Fibroblast of lung (primary cell): ENCODE measurements at regions not wholly inside any gene's neighbourhood (a gene's known extent, or its start where the extent isn't known, plus 50 kb on each side); places are given as distances from the start of the nearest gene placed in this dataset.

ENCODE experiments used
- DNase-seq, 2 donors: peaks; one replicate each; pipeline versions ENCODE4 v3.0.0 to v3.0.0-alpha.2; 2010; ENCODE audit warnings: low read depth in 2 of 2
- H2AFZ ChIP-seq: 2 replicates; pipeline ENCODE4 v1.5.1; 2012; ENCODE audit warnings: low read length, control low read depth, inconsistent platforms
- H3K27ac ChIP-seq: 2 replicates; pipeline ENCODE4 v1.5.1; 2011; ENCODE audit warnings: low read length, control low read depth; ENCODE audit not compliant: insufficient read depth
- H3K27me3 ChIP-seq: 2 replicates; pipeline ENCODE4 v1.5.1; 2011; ENCODE audit warnings: mild to moderate bottlenecking, low read length; ENCODE audit not compliant: control insufficient read depth, insufficient read depth
- H3K36me3 ChIP-seq: 2 replicates; pipeline ENCODE4 v1.5.1; 2011; ENCODE audit warnings: low read length; ENCODE audit not compliant: control insufficient read depth, insufficient read depth
- H3K4me1 ChIP-seq: 2 replicates; pipeline ENCODE4 v1.5.1; 2011; ENCODE audit warnings: low read length; ENCODE audit not compliant: control insufficient read depth, insufficient read depth; ENCODE audit errors: extremely low read depth
- H3K4me2 ChIP-seq: 2 replicates; pipeline ENCODE4 v1.5.1; 2011; ENCODE audit warnings: low read length, control low read depth; ENCODE audit not compliant: insufficient read depth; ENCODE audit errors: extremely low read depth
- H3K4me3 ChIP-seq, 4 experiments: fragments of 200-600 bp in 1 of 4; sonication (generic) in 1 of 4; replicated peaks in 1 of 4; 2 replicates each; pipeline ENCODE4 v1.5.1; 2011 to 2016; ENCODE audit warnings: low read length in 4 of 4, low read depth in 3 of 4, mild to moderate bottlenecking in 3 of 4, control low read depth in 2 of 4, inconsistent platforms in 1 of 4, mixed read lengths in 1 of 4; ENCODE audit not compliant: insufficient read depth in 1 of 4; ENCODE audit errors: control extremely low read depth in 1 of 4
- H3K79me2 ChIP-seq: 2 replicates; pipeline ENCODE4 v1.5.1; 2012; ENCODE audit warnings: mild to moderate bottlenecking, low read length, inconsistent platforms; ENCODE audit not compliant: control insufficient read depth, insufficient read depth
- H3K9ac ChIP-seq: 2 replicates; pipeline ENCODE4 v1.5.1; 2011; ENCODE audit warnings: mild to moderate bottlenecking, low read length, control low read depth; ENCODE audit not compliant: insufficient read depth
- H3K9me3 ChIP-seq: 2 replicates; pipeline ENCODE4 v1.5.1; 2012; ENCODE audit warnings: low read depth, low read length; ENCODE audit not compliant: control insufficient read depth, insufficient read depth
- H4K20me1 ChIP-seq: 2 replicates; pipeline ENCODE4 v1.5.1; 2011; ENCODE audit warnings: low read length; ENCODE audit not compliant: control insufficient read depth, insufficient read depth; ENCODE audit errors: extremely low read depth
- EZH2 ChIP-seq: IDR thresholded peaks from 2 replicates; pipeline ENCODE4 v1.5.1; 2012; ENCODE audit warnings: low read length, control low read depth, mild to moderate bottlenecking; ENCODE audit errors: missing control alignments
- TF ChIP-seq, protein P1 (sequence below), 2 donors: IDR thresholded peaks in 1 of 2; conservative IDR thresholded peaks in 1 of 2; 1 replicate in 1 of 2; 2 replicates in 1 of 2; pipeline ENCODE4 v1.5.1; 2011 to 2012; ENCODE audit warnings: low read length in 2 of 2, control low read depth in 1 of 2, inconsistent platforms in 1 of 2, low read depth in 1 of 2, mild to moderate bottlenecking in 1 of 2

DNA sequence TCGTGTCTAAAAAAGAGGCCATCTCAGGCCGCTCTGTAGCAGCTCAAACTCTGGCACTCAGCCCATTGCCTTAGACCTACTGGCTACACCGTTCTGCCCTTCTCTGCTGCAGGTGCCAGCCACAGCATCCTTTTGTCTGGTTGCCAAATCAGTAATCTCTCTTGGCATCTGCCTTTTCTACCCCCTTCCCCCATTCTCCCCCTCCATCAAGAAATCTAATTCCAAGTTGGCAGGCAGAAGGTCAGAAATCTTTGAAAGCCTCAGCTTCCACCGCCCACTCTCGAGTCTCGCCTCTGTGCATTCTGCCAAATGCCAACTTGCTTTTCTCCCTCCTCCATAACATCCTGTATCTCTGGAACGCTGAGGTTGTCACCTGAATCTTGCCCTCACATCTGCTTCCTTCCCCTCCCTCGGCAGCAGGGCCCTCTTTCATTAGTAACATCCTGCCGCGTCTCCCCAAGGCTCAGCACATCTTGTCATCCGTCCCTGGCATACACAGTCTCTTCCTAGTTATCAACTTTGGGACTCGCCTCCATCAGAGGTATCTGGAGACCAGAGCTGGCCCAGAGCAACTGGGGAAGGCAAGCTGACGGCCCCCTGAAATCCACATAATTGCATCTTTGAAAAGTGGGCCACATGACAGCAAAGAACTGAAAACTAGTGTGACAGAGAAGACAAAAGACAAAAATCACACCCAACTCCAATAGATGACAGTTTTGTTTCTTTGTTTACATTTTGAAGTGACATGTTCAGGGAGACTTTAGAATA is 312.0 kb upstream of the CCDC54 start:
- Histone ChIP-seq H3K27ac (no peak overlapping the region), H3K9ac (no peak overlapping the region), H3K9me3 (no peaks in the 10 kb centered on the region), H4K20me1 (no peaks in the 10 kb centered on the region), H3K4me3 (no peak overlapping the region), H2AFZ (no peak overlapping the region), H3K36me3 (no peaks in the 10 kb centered on the region), H3K79me2 (no peaks in the 10 kb centered on the region), H3K4me2 (no peak overlapping the region), H3K4me1 (peaks cover 3% of the 10 kb centered on the region), H3K27me3 (no peaks in the 10 kb centered on the region)
- TF ChIP-seq, protein P1, sequence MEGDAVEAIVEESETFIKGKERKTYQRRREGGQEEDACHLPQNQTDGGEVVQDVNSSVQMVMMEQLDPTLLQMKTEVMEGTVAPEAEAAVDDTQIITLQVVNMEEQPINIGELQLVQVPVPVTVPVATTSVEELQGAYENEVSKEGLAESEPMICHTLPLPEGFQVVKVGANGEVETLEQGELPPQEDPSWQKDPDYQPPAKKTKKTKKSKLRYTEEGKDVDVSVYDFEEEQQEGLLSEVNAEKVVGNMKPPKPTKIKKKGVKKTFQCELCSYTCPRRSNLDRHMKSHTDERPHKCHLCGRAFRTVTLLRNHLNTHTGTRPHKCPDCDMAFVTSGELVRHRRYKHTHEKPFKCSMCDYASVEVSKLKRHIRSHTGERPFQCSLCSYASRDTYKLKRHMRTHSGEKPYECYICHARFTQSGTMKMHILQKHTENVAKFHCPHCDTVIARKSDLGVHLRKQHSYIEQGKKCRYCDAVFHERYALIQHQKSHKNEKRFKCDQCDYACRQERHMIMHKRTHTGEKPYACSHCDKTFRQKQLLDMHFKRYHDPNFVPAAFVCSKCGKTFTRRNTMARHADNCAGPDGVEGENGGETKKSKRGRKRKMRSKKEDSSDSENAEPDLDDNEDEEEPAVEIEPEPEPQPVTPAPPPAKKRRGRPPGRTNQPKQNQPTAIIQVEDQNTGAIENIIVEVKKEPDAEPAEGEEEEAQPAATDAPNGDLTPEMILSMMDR (conservative IDR thresholded peaks at IDR 0.05 in 1 of 2, IDR thresholded peaks at IDR 0.05 in 1 of 2; ENCODE audit: low read depth in 1 of 2, low read length in 2 of 2): no peak
- no peak for TF ChIP-seq EZH2
- peak in 1 of 2 donors; percentile 37 for DNase-seq

DNA sequence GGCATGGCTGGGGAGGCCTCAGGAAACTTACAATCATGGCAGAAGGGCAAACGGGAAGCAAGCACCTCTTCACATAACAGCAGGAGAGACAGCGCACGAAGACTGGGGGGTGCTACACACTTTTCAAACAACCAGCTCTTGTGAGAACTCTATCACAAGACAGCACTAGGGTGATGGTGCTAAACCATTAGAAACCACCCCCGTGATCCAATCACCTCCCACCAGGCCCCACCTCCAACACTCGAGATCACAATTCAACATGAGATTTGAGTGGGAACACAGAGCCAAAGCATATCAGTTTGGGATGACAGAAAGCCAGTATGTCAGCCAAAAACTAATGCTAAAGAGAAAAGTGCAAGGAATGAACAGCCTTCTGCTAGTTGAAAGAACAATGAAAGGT is 309.8 kb upstream of the CCDC54 start:
- Histone ChIP-seq H3K79me2 (no peaks in the 10 kb centered on the region), H2AFZ (no peak overlapping the region), H3K36me3 (no peaks in the 10 kb centered on the region), H3K4me1 (peaks cover 3% of the 10 kb centered on the region), H4K20me1 (no peaks in the 10 kb centered on the region), H3K4me2 (no peak overlapping the region), H3K9ac (no peak overlapping the region), H3K27me3 (no peaks in the 10 kb centered on the region), H3K4me3 (no peak overlapping the region), H3K9me3 (no peaks in the 10 kb centered on the region), H3K27ac (no peak overlapping the region)
- DNase-seq: no peak
- TF ChIP-seq EZH2: no peak
- TF ChIP-seq, protein P1 (conservative IDR thresholded peaks at IDR 0.05 in 1 of 2, IDR thresholded peaks at IDR 0.05 in 1 of 2; ENCODE audit: low read depth in 1 of 2, low read length in 2 of 2): no peak

DNA sequence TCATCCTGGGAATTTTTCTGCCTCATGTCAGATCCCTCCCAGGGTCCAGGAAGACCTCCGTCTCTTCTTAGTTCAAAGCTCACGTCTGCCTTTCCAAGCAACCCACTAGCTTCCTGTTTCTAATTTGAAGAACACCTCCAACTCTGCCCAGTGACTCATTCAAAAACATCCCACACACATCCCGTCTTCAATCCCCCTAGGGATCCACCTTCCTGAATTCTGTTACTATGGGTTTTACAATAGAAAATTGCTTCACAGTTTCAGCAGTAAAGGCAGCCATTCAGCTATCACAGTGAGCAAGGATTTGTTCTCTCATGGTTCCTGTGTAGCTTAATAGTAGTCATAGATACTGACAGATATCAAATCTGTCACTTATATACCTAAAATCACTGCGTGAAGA is 308.3 kb upstream of the CCDC54 start:
- Histone ChIP-seq H2AFZ (peak overlapping the region; percentile 33), H3K27me3 (no peaks in the 10 kb centered on the region), H3K9me3 (no peaks in the 10 kb centered on the region), H3K4me2 (no peak overlapping the region), H4K20me1 (no peaks in the 10 kb centered on the region), H3K4me3 (no peak overlapping the region), H3K79me2 (no peaks in the 10 kb centered on the region), H3K36me3 (no peaks in the 10 kb centered on the region), H3K9ac (no peak overlapping the region), H3K27ac (no peak overlapping the region), H3K4me1 (no peaks in the 10 kb centered on the region)
- DNase-seq: peak; percentile 25 to 89
- no peak for TF ChIP-seq EZH2
- TF ChIP-seq, protein P1 (conservative IDR thresholded peaks at IDR 0.05 in 1 of 2, IDR thresholded peaks at IDR 0.05 in 1 of 2; ENCODE audit: low read depth in 1 of 2, low read length in 2 of 2): no peak
